ENCODE measurements at regions not wholly inside any gene's neighbourhood (a gene's known extent, or its start where the extent isn't known, plus 50 kb on each side); places are given as distances from the start of the nearest gene placed in this dataset.

DNA sequence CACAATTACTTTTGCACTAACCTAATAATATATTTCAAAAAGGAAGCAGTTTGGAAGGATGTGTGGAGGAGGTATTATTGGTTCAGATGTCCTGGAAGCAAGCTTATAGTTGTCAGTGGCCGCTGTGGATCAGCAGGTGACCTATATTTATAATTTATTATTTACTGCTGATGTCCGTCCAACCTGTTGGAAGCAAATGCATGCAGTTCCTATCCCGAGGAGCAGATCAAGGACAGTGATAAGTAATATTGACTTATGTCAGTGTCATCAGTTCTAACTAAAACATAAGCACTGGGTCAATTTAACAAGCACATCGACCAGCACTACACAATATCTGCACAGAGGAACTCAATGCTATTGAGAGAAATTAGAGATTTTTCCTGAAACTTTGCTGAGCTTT is 270.1 kb downstream of the BRINP2 start:
- TF ChIP-seq, protein P1, sequence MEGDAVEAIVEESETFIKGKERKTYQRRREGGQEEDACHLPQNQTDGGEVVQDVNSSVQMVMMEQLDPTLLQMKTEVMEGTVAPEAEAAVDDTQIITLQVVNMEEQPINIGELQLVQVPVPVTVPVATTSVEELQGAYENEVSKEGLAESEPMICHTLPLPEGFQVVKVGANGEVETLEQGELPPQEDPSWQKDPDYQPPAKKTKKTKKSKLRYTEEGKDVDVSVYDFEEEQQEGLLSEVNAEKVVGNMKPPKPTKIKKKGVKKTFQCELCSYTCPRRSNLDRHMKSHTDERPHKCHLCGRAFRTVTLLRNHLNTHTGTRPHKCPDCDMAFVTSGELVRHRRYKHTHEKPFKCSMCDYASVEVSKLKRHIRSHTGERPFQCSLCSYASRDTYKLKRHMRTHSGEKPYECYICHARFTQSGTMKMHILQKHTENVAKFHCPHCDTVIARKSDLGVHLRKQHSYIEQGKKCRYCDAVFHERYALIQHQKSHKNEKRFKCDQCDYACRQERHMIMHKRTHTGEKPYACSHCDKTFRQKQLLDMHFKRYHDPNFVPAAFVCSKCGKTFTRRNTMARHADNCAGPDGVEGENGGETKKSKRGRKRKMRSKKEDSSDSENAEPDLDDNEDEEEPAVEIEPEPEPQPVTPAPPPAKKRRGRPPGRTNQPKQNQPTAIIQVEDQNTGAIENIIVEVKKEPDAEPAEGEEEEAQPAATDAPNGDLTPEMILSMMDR (IDR thresholded peaks at IDR 0.05; ENCODE audit: low read depth, low read length, missing input control), result no peak
- TF ChIP-seq GABPA (IDR thresholded peaks at IDR 0.05 in 1 of 2, conservative IDR thresholded peaks at IDR 0.05 in 1 of 2) (no peak), FOXA1 (IDR thresholded peaks at IDR 0.05) (no peak), TAF1 (conservative IDR thresholded peaks at IDR 0.05) (no peak), EGR1 (IDR thresholded peaks at IDR 0.05; ENCODE audit: low read depth in 2 of 2) (no peak), RAD21 (IDR thresholded peaks at IDR 0.05) (no peak), HNF4G (IDR thresholded peaks at IDR 0.05) (no peak), YY1 (IDR thresholded peaks at IDR 0.05) (no peak)
- TF ChIP-seq, protein P2, sequence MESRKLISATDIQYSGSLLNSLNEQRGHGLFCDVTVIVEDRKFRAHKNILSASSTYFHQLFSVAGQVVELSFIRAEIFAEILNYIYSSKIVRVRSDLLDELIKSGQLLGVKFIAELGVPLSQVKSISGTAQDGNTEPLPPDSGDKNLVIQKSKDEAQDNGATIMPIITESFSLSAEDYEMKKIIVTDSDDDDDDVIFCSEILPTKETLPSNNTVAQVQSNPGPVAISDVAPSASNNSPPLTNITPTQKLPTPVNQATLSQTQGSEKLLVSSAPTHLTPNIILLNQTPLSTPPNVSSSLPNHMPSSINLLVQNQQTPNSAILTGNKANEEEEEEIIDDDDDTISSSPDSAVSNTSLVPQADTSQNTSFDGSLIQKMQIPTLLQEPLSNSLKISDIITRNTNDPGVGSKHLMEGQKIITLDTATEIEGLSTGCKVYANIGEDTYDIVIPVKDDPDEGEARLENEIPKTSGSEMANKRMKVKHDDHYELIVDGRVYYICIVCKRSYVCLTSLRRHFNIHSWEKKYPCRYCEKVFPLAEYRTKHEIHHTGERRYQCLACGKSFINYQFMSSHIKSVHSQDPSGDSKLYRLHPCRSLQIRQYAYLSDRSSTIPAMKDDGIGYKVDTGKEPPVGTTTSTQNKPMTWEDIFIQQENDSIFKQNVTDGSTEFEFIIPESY (IDR thresholded peaks at IDR 0.05), result no peak
- TF ChIP-seq, protein P3, sequence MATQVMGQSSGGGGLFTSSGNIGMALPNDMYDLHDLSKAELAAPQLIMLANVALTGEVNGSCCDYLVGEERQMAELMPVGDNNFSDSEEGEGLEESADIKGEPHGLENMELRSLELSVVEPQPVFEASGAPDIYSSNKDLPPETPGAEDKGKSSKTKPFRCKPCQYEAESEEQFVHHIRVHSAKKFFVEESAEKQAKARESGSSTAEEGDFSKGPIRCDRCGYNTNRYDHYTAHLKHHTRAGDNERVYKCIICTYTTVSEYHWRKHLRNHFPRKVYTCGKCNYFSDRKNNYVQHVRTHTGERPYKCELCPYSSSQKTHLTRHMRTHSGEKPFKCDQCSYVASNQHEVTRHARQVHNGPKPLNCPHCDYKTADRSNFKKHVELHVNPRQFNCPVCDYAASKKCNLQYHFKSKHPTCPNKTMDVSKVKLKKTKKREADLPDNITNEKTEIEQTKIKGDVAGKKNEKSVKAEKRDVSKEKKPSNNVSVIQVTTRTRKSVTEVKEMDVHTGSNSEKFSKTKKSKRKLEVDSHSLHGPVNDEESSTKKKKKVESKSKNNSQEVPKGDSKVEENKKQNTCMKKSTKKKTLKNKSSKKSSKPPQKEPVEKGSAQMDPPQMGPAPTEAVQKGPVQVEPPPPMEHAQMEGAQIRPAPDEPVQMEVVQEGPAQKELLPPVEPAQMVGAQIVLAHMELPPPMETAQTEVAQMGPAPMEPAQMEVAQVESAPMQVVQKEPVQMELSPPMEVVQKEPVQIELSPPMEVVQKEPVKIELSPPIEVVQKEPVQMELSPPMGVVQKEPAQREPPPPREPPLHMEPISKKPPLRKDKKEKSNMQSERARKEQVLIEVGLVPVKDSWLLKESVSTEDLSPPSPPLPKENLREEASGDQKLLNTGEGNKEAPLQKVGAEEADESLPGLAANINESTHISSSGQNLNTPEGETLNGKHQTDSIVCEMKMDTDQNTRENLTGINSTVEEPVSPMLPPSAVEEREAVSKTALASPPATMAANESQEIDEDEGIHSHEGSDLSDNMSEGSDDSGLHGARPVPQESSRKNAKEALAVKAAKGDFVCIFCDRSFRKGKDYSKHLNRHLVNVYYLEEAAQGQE (IDR thresholded peaks at IDR 0.05), result no peak
- TF ChIP-seq, protein P4, sequence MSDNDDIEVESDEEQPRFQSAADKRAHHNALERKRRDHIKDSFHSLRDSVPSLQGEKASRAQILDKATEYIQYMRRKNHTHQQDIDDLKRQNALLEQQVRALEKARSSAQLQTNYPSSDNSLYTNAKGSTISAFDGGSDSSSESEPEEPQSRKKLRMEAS (IDR thresholded peaks at IDR 0.05), result no peak
- TF ChIP-seq, protein P5, sequence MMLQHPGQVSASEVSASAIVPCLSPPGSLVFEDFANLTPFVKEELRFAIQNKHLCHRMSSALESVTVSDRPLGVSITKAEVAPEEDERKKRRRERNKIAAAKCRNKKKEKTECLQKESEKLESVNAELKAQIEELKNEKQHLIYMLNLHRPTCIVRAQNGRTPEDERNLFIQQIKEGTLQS (IDR thresholded peaks at IDR 0.05), result no peak
